Nephron progenitor cell (in vitro differentiated cells): ENCODE measurements at regions not wholly inside any gene's neighbourhood (a gene's known extent, or its start where the extent isn't known, plus 50 kb on each side); places are given as distances from the start of the nearest gene placed in this dataset.
A peak's percentile ranks its signal among the peaks of the same experiment; 100 is the strongest.

Source experiments
- DNase-seq: peaks from one replicate; pipeline ENCODE4 v3.0.0; 2021
- H3K27ac Mint-ChIP-seq: 2 replicates; pipeline ENCODE4 v1.8.0; 2021; ENCODE audit warnings: mild to moderate bottlenecking, moderate library complexity, mixed read lengths
- H3K27me3 Mint-ChIP-seq: 2 replicates; pipeline ENCODE4 v1.8.0; 2021; ENCODE audit warnings: mild to moderate bottlenecking, low read depth, mixed read lengths; ENCODE audit not compliant: poor library complexity
- H3K36me3 Mint-ChIP-seq: 2 replicates; pipeline ENCODE4 v1.8.0; 2021; ENCODE audit warnings: low read depth, mixed read lengths
- H3K4me1 Mint-ChIP-seq: 2 replicates; pipeline ENCODE4 v1.8.0; 2021; ENCODE audit warnings: mixed read lengths
- H3K4me3 Mint-ChIP-seq: 2 replicates; pipeline ENCODE4 v1.8.0; 2021; ENCODE audit warnings: mild to moderate bottlenecking, moderate library complexity, mixed read lengths
- H3K9me3 Mint-ChIP-seq: 2 replicates; pipeline ENCODE4 v1.8.0; 2021; ENCODE audit warnings: mild to moderate bottlenecking, moderate library complexity, mixed read lengths
- CTCF ChIP-seq: fragments of 200-600 bp; sonication (generic); IDR thresholded peaks from 2 replicates; pipeline ENCODE4 v1.5.0; 2021; ENCODE audit warnings: antibody characterized with exemption

DNA sequence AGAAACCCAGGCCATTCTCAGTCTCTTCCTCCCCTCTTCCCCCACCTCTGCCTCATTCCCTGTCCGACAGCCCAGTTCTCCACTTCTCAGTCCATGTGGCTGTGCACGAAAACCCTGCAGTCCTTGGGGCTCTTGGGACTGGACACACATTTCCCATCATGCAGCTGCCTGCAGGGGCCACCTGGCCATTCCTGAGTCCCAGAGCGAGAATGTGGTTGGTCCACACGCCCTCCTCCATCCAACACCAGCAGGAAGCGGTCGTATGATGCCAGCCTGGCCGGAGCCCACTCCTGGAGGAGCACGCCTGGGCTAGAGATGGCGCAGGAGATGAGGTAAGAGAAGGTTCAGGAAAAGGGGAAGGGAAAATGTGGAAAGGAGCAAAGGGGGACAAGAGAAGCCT lies 222.5 kb downstream of the USP6NL start:
- no peaks in the 10 kb centered on the region for H3K36me3 Mint-ChIP-seq
- H3K9me3 Mint-ChIP-seq = peaks cover 11% of the 10 kb centered on the region
- peaks cover 12% of the 10 kb centered on the region for H3K27me3 Mint-ChIP-seq
- H3K4me3 Mint-ChIP-seq = no peak overlapping the region
- no peak for TF ChIP-seq CTCF
- no peak for DNase-seq
- H3K4me1 Mint-ChIP-seq = peaks cover 59% of the 10 kb centered on the region
- no peak overlapping the region for H3K27ac Mint-ChIP-seq

- no peak for DNase-seq
- no peak overlapping the region for H3K4me3 Mint-ChIP-seq
- H3K4me1 Mint-ChIP-seq = peaks cover 46% of the 10 kb centered on the region
- H3K27me3 Mint-ChIP-seq = peaks cover 22% of the 10 kb centered on the region
- H3K9me3 Mint-ChIP-seq = peaks cover 5% of the 10 kb centered on the region
- peak overlapping the region; percentile 74 for H3K27ac Mint-ChIP-seq
- H3K36me3 Mint-ChIP-seq = no peaks in the 10 kb centered on the region
- no peak for TF ChIP-seq CTCF
These were observed 223.8 kb downstream of the USP6NL start for GRCh38 chr10:11387551-11388222.

DNA sequence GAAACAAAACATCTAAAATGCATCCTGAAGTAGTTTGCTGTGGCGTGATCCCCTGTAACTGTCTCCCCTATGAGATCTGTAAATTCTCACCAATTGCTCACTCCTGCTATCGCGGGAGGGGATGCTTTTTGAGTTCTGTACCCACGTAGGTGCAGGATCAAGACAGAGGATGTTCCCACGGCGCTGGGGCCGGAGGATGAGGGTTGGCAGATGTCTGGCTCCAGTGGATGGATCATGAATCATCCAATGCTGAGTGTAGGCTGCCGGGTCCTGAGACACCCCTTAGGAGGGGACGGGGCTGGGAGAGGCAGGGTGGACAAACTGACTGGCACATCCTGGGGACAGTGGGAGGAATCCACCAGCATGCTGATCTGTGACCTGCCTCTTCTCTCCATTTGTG lies 224.4 kb downstream of the USP6NL start:
- Mint-ChIP-seq H3K9me3 (peaks cover 4% of the 10 kb centered on the region), H3K27ac (peak overlapping the region; percentile 43), H3K27me3 (peaks cover 25% of the 10 kb centered on the region), H3K4me1 (peaks cover 43% of the 10 kb centered on the region), H3K36me3 (no peaks in the 10 kb centered on the region), H3K4me3 (no peak overlapping the region)
- TF ChIP-seq CTCF = no peak
- DNase-seq = no peak
